ENCODE measurements at regions not wholly inside any gene's neighbourhood (a gene's known extent, or its start where the extent isn't known, plus 50 kb on each side); places are given as distances from the start of the nearest gene placed in this dataset.
"Not testable (repeated sequence)": the region's sequence is repeated elsewhere in the genome, so short reads cannot be mapped to it uniquely, and the experiment has no call there.

DNA sequence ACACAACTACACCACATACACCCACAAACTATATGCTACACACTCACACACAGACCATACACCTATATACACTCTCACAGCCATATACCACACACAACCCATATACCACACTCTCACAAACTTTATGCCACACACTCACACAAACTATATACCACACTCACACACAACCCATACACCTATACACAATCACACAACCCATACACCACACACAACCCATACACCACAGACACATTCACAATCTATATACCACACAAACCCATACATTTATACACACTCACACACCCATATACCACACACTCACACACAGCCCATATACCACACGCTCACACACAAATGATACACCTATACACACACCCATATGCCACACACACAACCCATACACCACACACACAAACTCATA, 163.3 kb downstream of the TMEM121 start:
- no peak overlapping the region for H3K4me3 ChIP-seq (ENCODE audit: low read length)
- no peak overlapping the region for H3K9ac ChIP-seq (ENCODE audit: low read length)
- H3K4me2 ChIP-seq (ENCODE audit: low read length) = no peak overlapping the region
- no peak overlapping the region for H2AFZ ChIP-seq (ENCODE audit: low read length)
- H3K36me3 ChIP-seq (ENCODE audit: low read depth, low read length) = no peaks in the 10 kb centered on the region
- H3K27ac ChIP-seq (ENCODE audit: low read length) = no peak overlapping the region
- intact Hi-C loops (cut with micrococcal nuclease) = no loop called here
- BruUV-seq (replicated peaks) = no TSS peak
- H3K27me3 ChIP-seq (ENCODE audit: low read length) = no peaks in the 10 kb centered on the region
- no peaks in the 10 kb centered on the region for H3K9me3 ChIP-seq (ENCODE audit: low read length)
- no peaks in the 10 kb centered on the region for H4K20me1 ChIP-seq (ENCODE audit: low read length)
- no peaks in the 10 kb centered on the region for H3K79me2 ChIP-seq (ENCODE audit: low read length)
- H3K4me1 ChIP-seq (ENCODE audit: insufficient read depth, low read length) = no peaks in the 10 kb centered on the region
- CTCF ChIA-PET = no interaction called here
- H3F3A ChIP-seq (ENCODE audit: low read length, unreplicated experiment) = no peaks in the 10 kb centered on the region
- TF ChIP-seq EZH2 (IDR thresholded peaks at IDR 0.05; ENCODE audit: low read length, unreplicated experiment) (no peak), EZH2phosphoT487 (IDR thresholded peaks at IDR 0.05; ENCODE audit: borderline replicate concordance, low read length) (no peak)
- TF ChIP-seq, protein P1, sequence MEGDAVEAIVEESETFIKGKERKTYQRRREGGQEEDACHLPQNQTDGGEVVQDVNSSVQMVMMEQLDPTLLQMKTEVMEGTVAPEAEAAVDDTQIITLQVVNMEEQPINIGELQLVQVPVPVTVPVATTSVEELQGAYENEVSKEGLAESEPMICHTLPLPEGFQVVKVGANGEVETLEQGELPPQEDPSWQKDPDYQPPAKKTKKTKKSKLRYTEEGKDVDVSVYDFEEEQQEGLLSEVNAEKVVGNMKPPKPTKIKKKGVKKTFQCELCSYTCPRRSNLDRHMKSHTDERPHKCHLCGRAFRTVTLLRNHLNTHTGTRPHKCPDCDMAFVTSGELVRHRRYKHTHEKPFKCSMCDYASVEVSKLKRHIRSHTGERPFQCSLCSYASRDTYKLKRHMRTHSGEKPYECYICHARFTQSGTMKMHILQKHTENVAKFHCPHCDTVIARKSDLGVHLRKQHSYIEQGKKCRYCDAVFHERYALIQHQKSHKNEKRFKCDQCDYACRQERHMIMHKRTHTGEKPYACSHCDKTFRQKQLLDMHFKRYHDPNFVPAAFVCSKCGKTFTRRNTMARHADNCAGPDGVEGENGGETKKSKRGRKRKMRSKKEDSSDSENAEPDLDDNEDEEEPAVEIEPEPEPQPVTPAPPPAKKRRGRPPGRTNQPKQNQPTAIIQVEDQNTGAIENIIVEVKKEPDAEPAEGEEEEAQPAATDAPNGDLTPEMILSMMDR (conservative IDR thresholded peaks at IDR 0.05; ENCODE audit: low read depth, low read length) = no peak
- no peaks in the 10 kb centered on the region for H3K9me2 ChIP-seq (replicated peaks; ENCODE audit: low read length)
- DNase-seq (no peak), ATAC-seq (no peak)
- POLR2A ChIA-PET (ENCODE audit: unreplicated experiment) = no interaction called here

DNA sequence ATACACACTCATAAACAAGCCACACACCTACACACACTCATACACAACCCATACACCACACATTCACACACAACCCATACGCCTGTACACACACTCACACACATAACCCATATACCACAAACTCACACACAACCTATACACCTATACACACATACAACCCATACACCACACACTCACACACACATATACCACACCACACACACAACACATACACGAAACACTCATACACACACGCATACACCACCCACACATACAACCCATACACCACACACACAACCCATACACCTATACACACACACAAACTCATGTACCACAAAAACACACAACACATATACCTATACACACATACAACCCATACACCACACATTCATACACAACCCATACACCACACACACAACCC, 164.3 kb downstream of the TMEM121 start:
- no peaks in the 10 kb centered on the region for H3K27me3 ChIP-seq (ENCODE audit: low read length)
- H2AFZ ChIP-seq (ENCODE audit: low read length) = no peak overlapping the region
- no peak overlapping the region for H3K4me2 ChIP-seq (ENCODE audit: low read length)
- H3K36me3 ChIP-seq (ENCODE audit: low read depth, low read length) = no peaks in the 10 kb centered on the region
- no peak overlapping the region for H3K4me3 ChIP-seq (ENCODE audit: low read length)
- intact Hi-C loops (cut with micrococcal nuclease) = no loop called here
- ChIA-PET CTCF (no interaction called here), POLR2A (ENCODE audit: unreplicated experiment) (no interaction called here)
- DNase-seq (no peak), ATAC-seq (no peak)
- BruUV-seq (replicated peaks) = no TSS peak
- no peaks in the 10 kb centered on the region for H3K79me2 ChIP-seq (ENCODE audit: low read length)
- H3K4me1 ChIP-seq (ENCODE audit: insufficient read depth, low read length) = no peaks in the 10 kb centered on the region
- no peak overlapping the region for H3K9ac ChIP-seq (ENCODE audit: low read length)
- H3K9me3 ChIP-seq (ENCODE audit: low read length) = no peaks in the 10 kb centered on the region
- H3F3A ChIP-seq (ENCODE audit: low read length, unreplicated experiment) = no peaks in the 10 kb centered on the region
- no peaks in the 10 kb centered on the region for H3K9me2 ChIP-seq (replicated peaks; ENCODE audit: low read length)
- H3K27ac ChIP-seq (ENCODE audit: low read length) = no peak overlapping the region
- H4K20me1 ChIP-seq (ENCODE audit: low read length) = no peaks in the 10 kb centered on the region
- TF ChIP-seq EZH2 (IDR thresholded peaks at IDR 0.05; ENCODE audit: low read length, unreplicated experiment) = no peak
- TF ChIP-seq, protein P1 (conservative IDR thresholded peaks at IDR 0.05; ENCODE audit: low read depth, low read length) = no peak
- TF ChIP-seq EZH2phosphoT487 (IDR thresholded peaks at IDR 0.05; ENCODE audit: borderline replicate concordance, low read length) = no peak

DNA sequence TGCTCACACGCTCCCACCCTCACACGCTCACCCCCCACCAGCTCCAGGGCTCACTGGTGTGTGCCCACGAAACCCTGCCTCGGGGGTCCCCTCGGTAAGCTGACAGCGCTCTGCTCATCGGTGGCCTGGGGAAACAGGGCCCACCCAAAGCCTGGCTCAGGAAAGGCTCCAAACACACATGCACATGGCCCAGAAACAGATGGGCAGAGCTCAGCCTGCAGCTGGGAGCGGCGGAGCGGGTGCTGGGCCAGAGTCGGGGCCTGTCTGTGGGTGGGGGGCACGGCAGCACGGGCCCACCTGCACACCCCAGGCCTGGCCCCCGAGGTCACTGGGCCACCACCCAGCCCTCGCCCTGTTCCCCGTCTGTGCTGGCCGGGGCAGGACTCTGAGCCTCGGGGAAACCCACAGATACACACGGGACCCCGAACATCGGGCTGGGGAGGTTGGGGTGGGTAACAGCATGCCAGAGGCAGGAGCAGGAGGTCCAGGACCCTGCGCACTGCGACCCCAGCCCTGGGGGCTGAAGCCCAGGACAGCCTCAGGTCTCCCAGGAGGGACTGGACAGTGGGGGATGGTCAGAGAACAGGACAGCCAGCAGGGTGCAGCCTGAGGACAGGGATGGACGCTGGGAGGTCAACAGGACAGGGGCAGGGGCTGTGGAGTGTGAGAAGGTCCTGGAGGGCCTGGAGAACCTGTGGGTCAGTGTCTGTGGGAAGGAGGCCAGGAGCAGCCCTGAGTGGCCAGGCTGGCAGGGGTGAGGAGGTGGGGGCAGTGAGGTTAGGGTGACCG, 165.1 kb downstream of the TMEM121 start:
- H3K4me2 ChIP-seq (ENCODE audit: low read length); intact Hi-C loops (cut with micrococcal nuclease); POLR2A ChIA-PET (ENCODE audit: unreplicated experiment); H2AFZ ChIP-seq (ENCODE audit: low read length); H3K4me3 ChIP-seq (ENCODE audit: low read length); H3K4me1 ChIP-seq (ENCODE audit: insufficient read depth, low read length); H3K27me3 ChIP-seq (ENCODE audit: low read length); H4K20me1 ChIP-seq (ENCODE audit: low read length); H3K9ac ChIP-seq (ENCODE audit: low read length); H3K36me3 ChIP-seq (ENCODE audit: low read depth, low read length); H3K27ac ChIP-seq (ENCODE audit: low read length); H3K9me2 ChIP-seq (replicated peaks; ENCODE audit: low read length); CTCF ChIA-PET; H3K9me3 ChIP-seq (ENCODE audit: low read length); ATAC-seq; BruUV-seq (replicated peaks); H3K79me2 ChIP-seq (ENCODE audit: low read length); H3F3A ChIP-seq (ENCODE audit: low read length, unreplicated experiment); DNase-seq: not testable (repeated sequence)

DNA sequence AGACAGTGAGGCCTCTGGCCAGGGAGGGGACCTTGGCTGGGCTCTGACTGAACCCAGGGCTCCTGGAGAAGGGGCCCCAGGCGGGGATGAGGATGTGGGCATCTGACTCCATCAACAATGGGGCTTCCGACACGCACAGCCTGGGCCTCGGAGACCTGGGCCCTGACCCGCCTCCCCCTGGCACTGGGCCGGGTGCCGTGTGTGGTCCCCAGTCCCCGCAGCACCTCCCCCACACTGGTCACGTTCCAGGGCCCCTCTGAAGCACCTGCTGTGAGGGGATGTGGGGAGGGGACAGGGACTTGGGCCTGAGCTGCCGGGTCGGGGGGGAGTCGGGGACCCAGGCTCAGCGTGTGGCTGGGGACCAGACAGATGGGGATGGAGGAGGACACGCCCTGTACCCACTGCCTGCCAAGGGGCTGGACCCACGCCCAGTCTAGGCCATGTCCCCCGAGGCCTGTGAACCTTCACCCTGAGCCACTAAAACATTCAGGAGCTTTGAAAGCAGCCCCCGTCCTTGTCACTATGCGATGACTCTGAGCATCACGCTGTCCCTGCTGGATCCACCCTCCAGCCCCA, 165.8 kb downstream of the TMEM121 start:
- H3K27ac ChIP-seq (ENCODE audit: low read length); CTCF ChIA-PET; intact Hi-C loops (cut with micrococcal nuclease): not testable (repeated sequence)

More for the DNA sequence above, 165.8 kb downstream of the TMEM121 start:
- H3K36me3 ChIP-seq (ENCODE audit: low read depth, low read length); H3K9me2 ChIP-seq (replicated peaks; ENCODE audit: low read length); BruUV-seq (replicated peaks); H3K4me3 ChIP-seq (ENCODE audit: low read length); H3K9me3 ChIP-seq (ENCODE audit: low read length); DNase-seq; H4K20me1 ChIP-seq (ENCODE audit: low read length); H3K9ac ChIP-seq (ENCODE audit: low read length); H3K79me2 ChIP-seq (ENCODE audit: low read length); H3F3A ChIP-seq (ENCODE audit: low read length, unreplicated experiment); POLR2A ChIA-PET (ENCODE audit: unreplicated experiment); H2AFZ ChIP-seq (ENCODE audit: low read length); H3K27me3 ChIP-seq (ENCODE audit: low read length); H3K4me2 ChIP-seq (ENCODE audit: low read length); H3K4me1 ChIP-seq (ENCODE audit: insufficient read depth, low read length); ATAC-seq: not testable (repeated sequence)
